ENCODE measurements at regions not wholly inside any gene's neighbourhood (a gene's known extent, or its start where the extent isn't known, plus 50 kb on each side); places are given as distances from the start of the nearest gene placed in this dataset.

DNA sequence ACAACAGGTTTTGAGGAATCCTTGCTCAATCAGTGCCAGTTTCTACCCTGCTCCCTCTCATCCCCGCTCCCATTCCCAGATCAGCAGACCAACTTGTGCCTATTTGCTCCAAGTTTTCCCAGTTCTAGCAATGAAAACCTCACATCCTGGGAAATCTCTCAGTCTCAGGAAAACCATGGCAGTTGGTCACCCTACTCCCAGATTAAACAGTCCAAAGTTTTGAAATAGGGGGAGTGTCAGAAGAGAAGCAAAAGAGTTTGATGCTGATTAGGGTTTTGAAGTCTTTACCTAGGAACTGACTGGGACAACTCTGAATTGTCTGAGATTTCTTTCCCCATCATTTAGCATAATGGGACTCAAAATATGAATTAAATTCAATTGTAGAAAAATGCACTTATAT is 95.8 kb upstream of the ARID2 start:
- H3K36me3 ChIP-seq (replicated peaks; ENCODE audit: low read depth, low read length) = no peaks in the 10 kb centered on the region
- H3K27ac ChIP-seq (ENCODE audit: low read length) = no peak overlapping the region
- H3K9ac ChIP-seq (ENCODE audit: low read length) = no peak overlapping the region
- no peak overlapping the region for H2AFZ ChIP-seq (ENCODE audit: low read depth, low read length)
- H3K9me3 ChIP-seq (ENCODE audit: insufficient read depth, low read length) = no peaks in the 10 kb centered on the region
- H3K4me2 ChIP-seq (ENCODE audit: low read length) = peak overlapping the region; percentile 74
- H3K4me3 ChIP-seq (ENCODE audit: low read length) = peak overlapping the region; percentile 61; the same call in 1 of the 2 replicates
- H3K4me1 ChIP-seq (ENCODE audit: low read length) = peaks cover 39% of the 10 kb centered on the region
- H3K79me2 ChIP-seq (ENCODE audit: low read length) = no peaks in the 10 kb centered on the region
- peaks cover 72% of the 10 kb centered on the region for H3K27me3 ChIP-seq (ENCODE audit: low read depth, low read length)
- peaks cover 13% of the 10 kb centered on the region for H4K20me1 ChIP-seq (ENCODE audit: insufficient read depth, low read length)
- TF ChIP-seq, protein P1, sequence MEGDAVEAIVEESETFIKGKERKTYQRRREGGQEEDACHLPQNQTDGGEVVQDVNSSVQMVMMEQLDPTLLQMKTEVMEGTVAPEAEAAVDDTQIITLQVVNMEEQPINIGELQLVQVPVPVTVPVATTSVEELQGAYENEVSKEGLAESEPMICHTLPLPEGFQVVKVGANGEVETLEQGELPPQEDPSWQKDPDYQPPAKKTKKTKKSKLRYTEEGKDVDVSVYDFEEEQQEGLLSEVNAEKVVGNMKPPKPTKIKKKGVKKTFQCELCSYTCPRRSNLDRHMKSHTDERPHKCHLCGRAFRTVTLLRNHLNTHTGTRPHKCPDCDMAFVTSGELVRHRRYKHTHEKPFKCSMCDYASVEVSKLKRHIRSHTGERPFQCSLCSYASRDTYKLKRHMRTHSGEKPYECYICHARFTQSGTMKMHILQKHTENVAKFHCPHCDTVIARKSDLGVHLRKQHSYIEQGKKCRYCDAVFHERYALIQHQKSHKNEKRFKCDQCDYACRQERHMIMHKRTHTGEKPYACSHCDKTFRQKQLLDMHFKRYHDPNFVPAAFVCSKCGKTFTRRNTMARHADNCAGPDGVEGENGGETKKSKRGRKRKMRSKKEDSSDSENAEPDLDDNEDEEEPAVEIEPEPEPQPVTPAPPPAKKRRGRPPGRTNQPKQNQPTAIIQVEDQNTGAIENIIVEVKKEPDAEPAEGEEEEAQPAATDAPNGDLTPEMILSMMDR (IDR thresholded peaks at IDR 0.05; ENCODE audit: low read depth, low read length) = no peak
- no peak for TF ChIP-seq EZH2phosphoT487 (IDR thresholded peaks at IDR 0.05; ENCODE audit: low read depth)

DNA sequence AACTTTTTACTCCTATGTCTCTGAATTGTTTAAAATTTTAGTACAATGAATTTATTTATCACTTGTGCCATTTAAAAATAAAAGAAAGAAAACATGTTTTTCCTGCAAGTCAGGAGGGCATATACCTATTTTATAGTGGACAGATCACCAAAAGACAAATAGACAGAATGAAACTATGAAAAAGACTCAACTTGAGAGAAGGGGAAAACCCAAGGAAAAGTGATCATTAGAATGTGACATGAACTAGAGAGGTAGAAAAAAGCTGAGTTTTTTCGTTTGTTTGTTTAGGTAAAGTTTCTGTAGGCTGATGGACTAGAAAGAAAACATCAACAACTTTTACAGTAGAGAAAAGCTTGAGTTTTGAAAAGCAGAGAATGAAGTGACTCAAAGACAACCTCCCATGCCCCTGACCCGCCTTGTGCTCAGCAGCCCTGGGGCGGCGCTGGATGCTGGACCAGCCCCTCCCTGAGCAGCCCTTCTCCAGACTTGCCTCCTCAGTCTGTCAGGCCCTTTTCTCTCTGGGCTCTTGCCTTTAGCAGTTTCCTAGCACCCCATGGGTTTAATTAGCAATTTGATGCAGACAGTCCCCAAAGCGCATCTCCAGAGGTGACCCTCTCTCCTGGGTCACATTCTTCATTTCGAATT is 95.1 kb upstream of the ARID2 start:
- peaks cover 13% of the 10 kb centered on the region for H4K20me1 ChIP-seq (ENCODE audit: insufficient read depth, low read length)
- no peaks in the 10 kb centered on the region for H3K36me3 ChIP-seq (replicated peaks; ENCODE audit: low read depth, low read length)
- peaks cover 72% of the 10 kb centered on the region for H3K27me3 ChIP-seq (ENCODE audit: low read depth, low read length)
- peaks cover 39% of the 10 kb centered on the region for H3K4me1 ChIP-seq (ENCODE audit: low read length)
- H2AFZ ChIP-seq (ENCODE audit: low read depth, low read length) = no peak overlapping the region
- no peak overlapping the region for H3K9ac ChIP-seq (ENCODE audit: low read length)
- TF ChIP-seq EZH2phosphoT487 (IDR thresholded peaks at IDR 0.05; ENCODE audit: low read depth) = no peak
- TF ChIP-seq, protein P1 (IDR thresholded peaks at IDR 0.05; ENCODE audit: low read depth, low read length) = no peak
- H3K9me3 ChIP-seq (ENCODE audit: insufficient read depth, low read length) = no peaks in the 10 kb centered on the region
- peak overlapping the region; percentile 61 for H3K4me3 ChIP-seq (ENCODE audit: low read length)
- H3K27ac ChIP-seq (ENCODE audit: low read length) = no peak overlapping the region
- no peaks in the 10 kb centered on the region for H3K79me2 ChIP-seq (ENCODE audit: low read length)
- peak overlapping the region; percentile 74 for H3K4me2 ChIP-seq (ENCODE audit: low read length)

DNA sequence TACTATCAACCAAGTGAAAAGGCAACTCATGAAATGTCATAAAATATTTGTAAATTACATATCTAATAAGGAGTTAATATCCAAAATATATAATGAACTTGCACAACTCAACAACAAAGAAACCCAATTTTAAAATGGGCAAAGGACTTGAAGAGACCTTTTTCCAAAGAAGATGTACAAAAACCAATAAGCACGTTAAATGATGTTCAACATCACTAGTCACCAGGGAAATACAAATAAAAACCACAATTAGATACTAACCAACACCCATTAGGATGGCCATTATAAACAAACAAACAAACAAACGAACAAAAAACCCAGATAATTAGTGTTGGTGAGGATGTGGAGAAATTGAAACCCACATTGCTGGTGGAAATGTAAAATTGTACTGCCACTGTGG is 92.3 kb upstream of the ARID2 start:
- H3K4me3 ChIP-seq (ENCODE audit: low read length) = no peak overlapping the region
- no peaks in the 10 kb centered on the region for H3K79me2 ChIP-seq (ENCODE audit: low read length)
- H3K36me3 ChIP-seq (replicated peaks; ENCODE audit: low read depth, low read length) = no peaks in the 10 kb centered on the region
- no peak overlapping the region for H3K27ac ChIP-seq (ENCODE audit: low read length)
- no peaks in the 10 kb centered on the region for H3K9me3 ChIP-seq (ENCODE audit: insufficient read depth, low read length)
- peaks cover 22% of the 10 kb centered on the region for H3K4me1 ChIP-seq (ENCODE audit: low read length)
- H2AFZ ChIP-seq (ENCODE audit: low read depth, low read length) = no peak overlapping the region
- TF ChIP-seq EZH2phosphoT487 (IDR thresholded peaks at IDR 0.05; ENCODE audit: low read depth) = no peak
- TF ChIP-seq, protein P1 (IDR thresholded peaks at IDR 0.05; ENCODE audit: low read depth, low read length) = no peak
- no peak overlapping the region for H3K9ac ChIP-seq (ENCODE audit: low read length)
- no peak overlapping the region for H3K4me2 ChIP-seq (ENCODE audit: low read length)
- H3K27me3 ChIP-seq (ENCODE audit: low read depth, low read length) = peaks cover 52% of the 10 kb centered on the region
- no peaks in the 10 kb centered on the region for H4K20me1 ChIP-seq (ENCODE audit: insufficient read depth, low read length)

DNA sequence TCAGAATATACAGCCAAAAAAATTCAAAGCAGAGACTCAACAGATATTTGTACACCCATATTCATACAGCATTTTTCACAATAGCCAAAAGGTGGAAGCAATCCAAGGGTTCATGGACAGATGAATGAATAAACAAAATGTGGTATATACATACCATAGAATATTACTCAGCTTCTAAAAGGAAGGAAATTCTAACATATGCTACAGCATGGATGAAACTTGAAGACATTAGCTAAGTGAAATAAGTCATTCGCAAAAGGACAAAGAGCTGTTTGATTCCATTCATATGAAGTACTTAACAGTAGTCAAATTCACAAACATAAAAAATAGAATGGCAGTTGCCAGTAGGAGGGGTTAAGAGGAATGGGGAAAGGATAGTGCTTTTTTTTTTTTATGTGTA is 91.8 kb upstream of the ARID2 start:
- Histone ChIP-seq H3K9me3 (ENCODE audit: insufficient read depth, low read length) (no peaks in the 10 kb centered on the region), H3K27ac (ENCODE audit: low read length) (no peak overlapping the region), H3K27me3 (ENCODE audit: low read depth, low read length) (peaks cover 47% of the 10 kb centered on the region), H4K20me1 (ENCODE audit: insufficient read depth, low read length) (no peaks in the 10 kb centered on the region), H3K4me2 (ENCODE audit: low read length) (no peak overlapping the region), H3K4me3 (ENCODE audit: low read length) (no peak overlapping the region), H3K79me2 (ENCODE audit: low read length) (no peaks in the 10 kb centered on the region), H3K36me3 (replicated peaks; ENCODE audit: low read depth, low read length) (no peaks in the 10 kb centered on the region), H2AFZ (ENCODE audit: low read depth, low read length) (no peak overlapping the region), H3K4me1 (ENCODE audit: low read length) (peaks cover 22% of the 10 kb centered on the region), H3K9ac (ENCODE audit: low read length) (no peak overlapping the region)
- TF ChIP-seq, protein P1 (IDR thresholded peaks at IDR 0.05; ENCODE audit: low read depth, low read length) = no peak
- no peak for TF ChIP-seq EZH2phosphoT487 (IDR thresholded peaks at IDR 0.05; ENCODE audit: low read depth)
